A204.1 (cell line): ENCODE measurements at regions not wholly inside any gene's neighbourhood (a gene's known extent, or its start where the extent isn't known, plus 50 kb on each side); places are given as distances from the start of the nearest gene placed in this dataset.

Source experiments
- FAIRE-seq: peaks from 2 replicates; lab custom pipeline; 2012; peaks lifted over from hg19 to GRCh38; lab: Jason Lieb, UNC

GRCh38 chr2:180364719-180365118 is 357.6 kb upstream of the CWC22 start:
- no peak for FAIRE-seq

GRCh38 chr2:180360283-180360618 is 353.2 kb upstream of the CWC22 start:
- no peak for FAIRE-seq

- no peak for FAIRE-seq
These were observed 352.6 kb upstream of the CWC22 start for GRCh38 chr2:180359522-180360282.

- no peak for FAIRE-seq
These were observed 351.4 kb upstream of the CWC22 start for GRCh38 chr2:180358458-180358857.

- FAIRE-seq, result no peak
These were observed 349.6 kb upstream of the CWC22 start for GRCh38 chr2:180356676-180357075.

DNA sequence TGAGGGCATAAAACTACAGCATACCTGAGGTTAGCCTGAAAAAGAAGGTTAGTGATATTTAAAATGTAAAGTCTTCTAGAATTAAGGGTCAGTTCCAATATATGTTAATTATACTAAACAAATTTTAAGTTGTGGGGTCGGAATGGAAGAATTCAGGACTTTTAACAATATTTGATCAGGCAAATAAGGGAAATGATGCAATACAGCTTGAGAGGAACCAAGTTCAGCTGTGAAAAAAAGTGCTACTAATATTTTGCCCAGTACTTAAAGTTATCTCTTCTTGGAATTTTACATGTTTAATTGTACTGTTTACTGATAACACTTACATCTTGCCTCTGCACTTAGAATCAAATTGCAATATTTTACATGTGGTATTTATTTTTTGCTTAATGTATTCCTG is 345.5 kb upstream of the CWC22 start:
- no peak for FAIRE-seq

DNA sequence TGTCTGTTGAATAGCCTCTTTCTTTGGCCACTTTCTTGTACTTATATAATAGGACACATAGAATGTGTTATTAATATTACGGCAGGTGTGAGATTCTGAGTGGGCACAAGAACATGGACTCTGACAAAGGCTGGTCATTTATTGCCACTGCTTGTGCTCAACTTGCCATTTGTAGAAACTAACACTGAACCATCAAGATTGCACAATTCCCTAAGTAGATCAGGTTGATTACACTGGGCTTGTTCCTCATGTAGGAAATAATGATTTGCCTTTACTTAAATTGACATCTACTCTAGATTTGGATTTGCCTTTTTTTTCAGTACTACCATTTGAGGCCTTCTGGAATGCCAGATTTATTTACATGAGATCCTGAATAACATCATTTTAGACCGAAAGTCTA is 342.7 kb upstream of the CWC22 start:
- FAIRE-seq, result no peak

GRCh38 chr2:180343528-180344345 is 336.6 kb upstream of the CWC22 start:
- FAIRE-seq, result no peak

DNA sequence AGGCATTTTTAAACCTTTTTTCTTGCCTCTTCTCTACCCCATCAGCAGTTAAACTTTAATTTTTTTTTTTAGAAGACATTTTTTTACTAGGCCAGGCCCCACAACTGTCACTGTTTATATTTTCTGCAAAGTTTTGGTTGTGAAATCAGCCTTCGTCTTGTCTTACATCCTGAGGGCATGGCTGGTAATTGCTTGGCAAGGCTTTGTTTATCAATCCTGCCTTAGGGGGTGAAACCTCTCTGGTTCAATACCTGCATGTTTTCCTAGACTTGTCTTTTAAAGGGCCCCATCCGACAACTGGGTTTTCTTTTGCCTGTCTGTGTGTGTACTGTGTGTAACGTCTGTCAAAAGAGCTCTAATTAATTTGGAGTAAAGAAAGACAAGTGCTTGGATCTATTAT is 330.0 kb upstream of the CWC22 start:
- FAIRE-seq, result no peak

DNA sequence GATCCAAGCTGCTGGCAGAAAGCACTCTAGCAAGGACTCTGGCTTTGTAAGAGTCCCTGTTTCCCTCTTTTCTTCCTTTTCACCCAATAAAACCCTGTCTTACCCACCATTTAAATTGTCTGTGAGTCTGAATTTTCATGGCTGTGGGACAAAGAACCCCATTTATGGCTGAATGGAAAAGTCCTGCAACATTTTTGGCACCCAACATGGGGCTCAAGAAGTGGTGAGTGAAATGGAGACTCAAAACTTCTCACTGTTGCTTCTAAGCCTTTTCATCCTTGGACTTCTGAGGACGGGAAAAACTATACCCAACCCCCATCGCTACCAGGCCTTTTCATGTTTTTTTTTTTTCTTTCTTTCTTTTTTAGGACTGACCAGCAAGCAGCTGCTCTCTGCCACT is 329.5 kb upstream of the CWC22 start:
- FAIRE-seq, result no peak

- FAIRE-seq, result no peak
These were observed 327.4 kb upstream of the CWC22 start for GRCh38 chr2:180334514-180334913.

DNA sequence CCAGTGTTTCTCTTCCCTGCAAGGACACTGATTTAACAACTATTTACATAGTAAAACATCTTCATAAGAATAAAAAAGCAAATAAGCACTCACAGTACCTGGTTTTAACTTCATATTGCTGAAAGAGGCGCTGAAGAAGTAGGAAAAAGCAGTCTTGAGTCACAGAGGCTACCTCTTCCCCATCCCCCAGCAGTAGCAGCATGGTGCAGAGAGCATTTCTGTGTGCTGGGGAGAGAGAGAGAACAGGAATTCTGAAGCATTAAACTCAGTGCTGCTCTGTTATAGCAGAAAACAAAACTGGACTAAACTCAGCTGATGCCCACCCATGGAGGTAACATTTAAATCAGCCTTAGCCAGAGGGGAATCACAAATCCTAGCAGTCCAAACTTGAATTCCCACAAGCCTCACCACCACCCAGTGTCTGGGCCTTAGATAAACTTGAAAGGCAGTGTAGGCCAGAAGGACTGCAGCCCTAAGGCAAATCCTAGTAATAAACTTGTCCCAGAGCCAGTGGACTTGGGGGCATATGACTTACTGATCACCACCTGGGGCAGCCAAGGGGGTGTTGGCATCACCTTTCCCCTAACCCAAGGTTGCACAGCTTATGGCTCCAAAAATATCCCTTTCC is 321.8 kb upstream of the CWC22 start:
- no peak for FAIRE-seq

- no peak for FAIRE-seq
These were observed 320.1 kb upstream of the CWC22 start for GRCh38 chr2:180327185-180327584.

DNA sequence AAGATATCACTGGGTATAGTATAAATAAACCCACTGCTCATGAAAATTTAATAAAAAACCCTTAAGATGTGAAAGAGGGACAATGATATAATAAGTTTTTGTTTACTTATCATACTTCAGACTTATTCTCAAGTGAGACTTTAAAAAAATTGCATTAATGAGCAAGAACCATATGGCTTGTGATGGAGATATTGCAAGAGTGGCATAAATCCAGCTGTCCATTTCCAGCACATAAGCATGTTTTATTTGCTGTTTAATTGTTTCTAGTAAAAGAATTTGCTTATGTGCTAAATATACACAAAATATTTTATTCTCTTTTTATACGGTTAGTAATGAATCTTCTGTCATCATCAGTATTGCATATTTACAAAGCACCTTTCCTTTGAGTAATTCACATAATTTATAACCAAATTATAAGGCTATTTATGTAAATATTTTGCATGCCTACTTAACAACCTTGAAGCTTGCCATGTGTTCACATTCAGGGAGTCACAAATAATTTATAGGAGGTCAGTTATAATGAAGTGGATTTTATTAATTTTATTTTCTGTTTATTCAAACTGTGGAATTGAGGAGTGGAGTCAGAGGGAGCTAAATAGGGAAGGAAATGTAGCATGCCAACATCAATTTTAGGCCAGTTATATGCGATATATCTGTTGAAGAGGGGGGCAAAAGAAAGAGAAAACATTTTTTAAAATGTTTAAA is 318.5 kb upstream of the CWC22 start:
- no peak for FAIRE-seq

DNA sequence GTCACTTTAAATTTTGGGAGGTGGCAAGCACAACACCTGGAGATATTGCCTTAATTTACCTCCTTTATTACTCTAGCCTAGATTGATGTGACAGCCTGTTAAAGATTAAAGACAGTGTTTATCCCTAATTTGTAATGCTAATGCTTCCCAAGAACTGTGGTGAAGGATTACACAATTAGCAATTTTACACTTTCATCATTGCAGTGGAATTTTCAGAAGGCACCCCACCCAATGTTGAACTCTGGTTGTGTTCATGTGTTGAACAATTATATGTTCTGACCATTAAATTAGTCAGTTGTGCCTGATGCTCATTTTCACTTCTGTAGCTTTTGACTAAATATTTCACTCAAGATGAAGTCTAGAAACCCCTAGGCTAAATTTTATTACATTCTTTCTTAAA is 317.1 kb upstream of the CWC22 start:
- FAIRE-seq, result no peak

GRCh38 chr2:180322781-180323180 is 315.7 kb upstream of the CWC22 start:
- no peak for FAIRE-seq

DNA sequence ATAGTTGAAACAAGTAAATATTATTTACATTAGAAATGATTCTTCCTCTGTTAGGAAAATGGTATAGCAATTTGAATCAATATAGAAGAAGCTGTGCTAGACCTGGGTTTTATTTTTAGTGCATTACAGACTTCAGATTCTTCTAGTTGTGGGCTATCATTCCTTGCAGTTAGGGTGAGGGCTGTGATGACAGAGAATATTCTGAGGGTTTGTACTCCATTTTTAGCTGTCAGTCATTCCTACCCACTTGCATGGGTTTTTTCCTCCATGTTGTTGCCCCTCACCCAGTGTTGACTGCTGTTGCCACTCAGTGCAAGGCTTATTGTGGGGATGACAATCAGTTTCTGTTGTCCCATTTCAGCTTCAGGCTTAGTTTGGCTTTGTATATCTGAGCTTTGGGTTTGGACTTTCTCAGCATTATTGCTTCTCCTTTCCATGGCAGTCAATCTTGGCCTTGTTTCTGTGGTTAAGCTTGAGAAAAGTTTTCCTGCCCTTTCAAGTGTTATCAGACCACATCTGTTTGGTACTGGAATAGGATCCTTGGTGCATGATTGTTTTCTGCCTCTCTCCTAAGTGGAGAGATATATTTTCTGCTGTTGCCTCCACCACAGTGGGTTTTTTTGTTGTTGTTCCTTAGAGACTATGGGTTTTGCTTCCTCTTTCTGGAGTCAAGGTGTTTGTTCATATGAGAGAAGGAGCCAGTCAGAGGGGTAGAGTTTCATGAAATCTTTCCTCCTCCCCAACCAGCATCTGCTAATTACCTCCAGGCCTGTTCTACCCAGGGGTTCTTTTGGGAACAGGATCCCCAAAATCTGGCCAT is 312.7 kb upstream of the CWC22 start:
- no peak for FAIRE-seq

- FAIRE-seq, result no peak
These were observed 307.0 kb upstream of the CWC22 start for GRCh38 chr2:180314086-180314485.

DNA sequence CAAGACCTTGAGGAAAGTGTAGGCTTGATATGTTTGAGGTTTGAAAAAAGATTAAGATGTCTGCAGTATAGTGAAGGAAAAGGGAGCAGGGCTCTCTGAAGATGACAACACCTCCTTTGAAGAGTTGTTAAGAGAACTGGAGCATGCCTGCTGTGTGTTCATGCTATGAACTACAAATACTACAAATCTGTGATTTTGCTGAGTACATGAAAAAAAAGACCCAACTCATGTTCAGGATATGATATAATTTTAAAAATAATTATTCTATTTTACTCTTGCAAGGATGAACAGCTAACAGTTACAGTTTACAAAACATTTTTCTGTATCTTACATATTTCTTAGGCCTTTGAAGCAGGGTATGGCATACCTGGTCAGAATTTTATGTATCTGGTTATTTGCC is 305.4 kb upstream of the CWC22 start:
- no peak for FAIRE-seq

GRCh38 chr2:180307096-180307495 is 300.0 kb upstream of the CWC22 start:
- FAIRE-seq, result no peak

GRCh38 chr2:180306346-180306745 is 299.2 kb upstream of the CWC22 start:
- FAIRE-seq, result no peak
